ENCODE measurements at regions not wholly inside any gene's neighbourhood (a gene's known extent, or its start where the extent isn't known, plus 50 kb on each side); places are given as distances from the start of the nearest gene placed in this dataset.

- H3K9me3 ChIP-seq (ENCODE audit: control insufficient read depth in 3 of 3, low read length in 3 of 3), result no peaks in the 10 kb centered on the region
- H3K36me3 ChIP-seq (ENCODE audit: control insufficient read depth in 3 of 3, insufficient read depth in 3 of 3, low read length in 3 of 3), result no peaks in the 10 kb centered on the region
- H3K9ac ChIP-seq (ENCODE audit: low read depth in 1 of 3, low read length in 3 of 3), result no peak overlapping the region
- H3K27ac ChIP-seq (ENCODE audit: low read depth, low read length), result no peak overlapping the region
- H3K4me1 ChIP-seq (ENCODE audit: control insufficient read depth in 3 of 3, insufficient read depth in 3 of 3, low read length in 3 of 3), result no peaks in the 10 kb centered on the region
- H3K4me3 ChIP-seq (ENCODE audit: low read length in 3 of 3), result no peak overlapping the region
- H3K27me3 ChIP-seq (ENCODE audit: control insufficient read depth in 3 of 3, insufficient read depth in 3 of 3, low read length in 3 of 3), result no peaks in the 10 kb centered on the region
Measured at GRCh38 chr5:124402144-124402581, 344.3 kb downstream of the ZNF608 start.

- Histone ChIP-seq H3K27me3 (ENCODE audit: control insufficient read depth in 3 of 3, insufficient read depth in 3 of 3, low read length in 3 of 3) (no peaks in the 10 kb centered on the region), H3K9ac (ENCODE audit: low read depth in 1 of 3, low read length in 3 of 3) (no peak overlapping the region), H3K9me3 (ENCODE audit: control insufficient read depth in 3 of 3, low read length in 3 of 3) (no peaks in the 10 kb centered on the region), H3K4me1 (ENCODE audit: control insufficient read depth in 3 of 3, insufficient read depth in 3 of 3, low read length in 3 of 3) (no peaks in the 10 kb centered on the region), H3K36me3 (ENCODE audit: control insufficient read depth in 3 of 3, insufficient read depth in 3 of 3, low read length in 3 of 3) (no peaks in the 10 kb centered on the region), H3K4me3 (ENCODE audit: low read length in 3 of 3) (no peak overlapping the region), H3K27ac (ENCODE audit: low read depth, low read length) (no peak overlapping the region)
Measured at GRCh38 chr5:124401476-124402143, 344.8 kb downstream of the ZNF608 start.

- Histone ChIP-seq H3K27me3 (ENCODE audit: control insufficient read depth in 3 of 3, insufficient read depth in 3 of 3, low read length in 3 of 3) (no peaks in the 10 kb centered on the region), H3K36me3 (ENCODE audit: control insufficient read depth in 3 of 3, insufficient read depth in 3 of 3, low read length in 3 of 3) (no peaks in the 10 kb centered on the region), H3K4me3 (ENCODE audit: low read length in 3 of 3) (no peak overlapping the region), H3K9me3 (ENCODE audit: control insufficient read depth in 3 of 3, low read length in 3 of 3) (no peaks in the 10 kb centered on the region), H3K27ac (ENCODE audit: low read depth, low read length) (no peak overlapping the region), H3K9ac (ENCODE audit: low read depth in 1 of 3, low read length in 3 of 3) (no peak overlapping the region), H3K4me1 (ENCODE audit: control insufficient read depth in 3 of 3, insufficient read depth in 3 of 3, low read length in 3 of 3) (peaks cover 4 to 7% (median 6%) of the 10 kb centered on the region in 3 donors)
Measured at GRCh38 chr5:124399426-124399961, 346.9 kb downstream of the ZNF608 start.

- no peaks in the 10 kb centered on the region for H3K36me3 ChIP-seq (ENCODE audit: control insufficient read depth in 3 of 3, insufficient read depth in 3 of 3, low read length in 3 of 3)
- H3K4me1 ChIP-seq (ENCODE audit: control insufficient read depth in 3 of 3, insufficient read depth in 3 of 3, low read length in 3 of 3), result peaks cover 4 to 7% (median 6%) of the 10 kb centered on the region in 3 donors
- H3K27me3 ChIP-seq (ENCODE audit: control insufficient read depth in 3 of 3, insufficient read depth in 3 of 3, low read length in 3 of 3), result no peaks in the 10 kb centered on the region
- H3K9me3 ChIP-seq (ENCODE audit: control insufficient read depth in 3 of 3, low read length in 3 of 3), result no peaks in the 10 kb centered on the region
- H3K27ac ChIP-seq (ENCODE audit: low read depth, low read length), result no peak overlapping the region
- H3K4me3 ChIP-seq (ENCODE audit: low read length in 3 of 3), result no peak overlapping the region
- no peak overlapping the region for H3K9ac ChIP-seq (ENCODE audit: low read depth in 1 of 3, low read length in 3 of 3)
Measured at GRCh38 chr5:124398460-124398859, 348.0 kb downstream of the ZNF608 start.

- H3K9me3 ChIP-seq (ENCODE audit: control insufficient read depth in 3 of 3, low read length in 3 of 3), result no peaks in the 10 kb centered on the region
- no peak overlapping the region for H3K27ac ChIP-seq (ENCODE audit: low read depth, low read length)
- H3K27me3 ChIP-seq (ENCODE audit: control insufficient read depth in 3 of 3, insufficient read depth in 3 of 3, low read length in 3 of 3), result no peaks in the 10 kb centered on the region
- no peak overlapping the region for H3K4me3 ChIP-seq (ENCODE audit: low read length in 3 of 3)
- H3K9ac ChIP-seq (ENCODE audit: low read depth in 1 of 3, low read length in 3 of 3), result no peak overlapping the region
- H3K36me3 ChIP-seq (ENCODE audit: control insufficient read depth in 3 of 3, insufficient read depth in 3 of 3, low read length in 3 of 3), result no peaks in the 10 kb centered on the region
- H3K4me1 ChIP-seq (ENCODE audit: control insufficient read depth in 3 of 3, insufficient read depth in 3 of 3, low read length in 3 of 3), result peaks cover 4 to 7% (median 6%) of the 10 kb centered on the region in 3 donors
Measured at GRCh38 chr5:124397317-124397716, 349.1 kb downstream of the ZNF608 start.

GRCh38 chr5:124395926-124396325, 350.5 kb downstream of the ZNF608 start:
- H3K27me3 ChIP-seq (ENCODE audit: control insufficient read depth in 3 of 3, insufficient read depth in 3 of 3, low read length in 3 of 3), result no peaks in the 10 kb centered on the region

GRCh38 chr5:124395287-124395686, 351.2 kb downstream of the ZNF608 start:
- no peaks in the 10 kb centered on the region for H3K36me3 ChIP-seq (ENCODE audit: control insufficient read depth in 3 of 3, insufficient read depth in 3 of 3, low read length in 3 of 3)
- H3K4me1 ChIP-seq (ENCODE audit: control insufficient read depth in 3 of 3, insufficient read depth in 3 of 3, low read length in 3 of 3), result peaks cover 4 to 7% (median 6%) of the 10 kb centered on the region in 3 donors
- H3K27me3 ChIP-seq (ENCODE audit: control insufficient read depth in 3 of 3, insufficient read depth in 3 of 3, low read length in 3 of 3), result no peaks in the 10 kb centered on the region
- H3K9me3 ChIP-seq (ENCODE audit: control insufficient read depth in 3 of 3, low read length in 3 of 3), result peaks cover 0 to 4% (median 0%) of the 10 kb centered on the region in 3 donors
- H3K27ac ChIP-seq (ENCODE audit: low read depth, low read length), result no peak overlapping the region
- no peak overlapping the region for H3K9ac ChIP-seq (ENCODE audit: low read depth in 1 of 3, low read length in 3 of 3)
- H3K4me3 ChIP-seq (ENCODE audit: low read length in 3 of 3), result peak overlapping the region in 1 of 3 donors; percentile 24

More at GRCh38 chr5:124395926-124396325, 350.5 kb downstream of the ZNF608 start:
- Histone ChIP-seq H3K9ac (ENCODE audit: low read depth in 1 of 3, low read length in 3 of 3) (no peak overlapping the region), H3K9me3 (ENCODE audit: control insufficient read depth in 3 of 3, low read length in 3 of 3) (no peaks in the 10 kb centered on the region), H3K27ac (ENCODE audit: low read depth, low read length) (no peak overlapping the region), H3K4me1 (ENCODE audit: control insufficient read depth in 3 of 3, insufficient read depth in 3 of 3, low read length in 3 of 3) (peaks cover 4 to 7% (median 6%) of the 10 kb centered on the region in 3 donors), H3K4me3 (ENCODE audit: low read length in 3 of 3) (no peak overlapping the region), H3K36me3 (ENCODE audit: control insufficient read depth in 3 of 3, insufficient read depth in 3 of 3, low read length in 3 of 3) (no peaks in the 10 kb centered on the region)

GRCh38 chr5:124394700-124395245, 351.7 kb downstream of the ZNF608 start:
- peaks cover 0 to 9% (median 0%) of the 10 kb centered on the region in 3 donors for H3K9me3 ChIP-seq (ENCODE audit: control insufficient read depth in 3 of 3, low read length in 3 of 3)
- no peak overlapping the region for H3K27ac ChIP-seq (ENCODE audit: low read depth, low read length)
- no peaks in the 10 kb centered on the region for H3K36me3 ChIP-seq (ENCODE audit: control insufficient read depth in 3 of 3, insufficient read depth in 3 of 3, low read length in 3 of 3)
- no peak overlapping the region for H3K9ac ChIP-seq (ENCODE audit: low read depth in 1 of 3, low read length in 3 of 3)
- no peaks in the 10 kb centered on the region for H3K27me3 ChIP-seq (ENCODE audit: control insufficient read depth in 3 of 3, insufficient read depth in 3 of 3, low read length in 3 of 3)
- H3K4me3 ChIP-seq (ENCODE audit: low read length in 3 of 3), result no peak overlapping the region
- H3K4me1 ChIP-seq (ENCODE audit: control insufficient read depth in 3 of 3, insufficient read depth in 3 of 3, low read length in 3 of 3), result peaks cover 4 to 7% (median 6%) of the 10 kb centered on the region in 3 donors

GRCh38 chr5:124393584-124394379, 352.7 kb downstream of the ZNF608 start:
- Histone ChIP-seq H3K9me3 (ENCODE audit: control insufficient read depth in 3 of 3, low read length in 3 of 3) (peaks cover 0 to 11% (median 0%) of the 10 kb centered on the region in 3 donors), H3K9ac (ENCODE audit: low read depth in 1 of 3, low read length in 3 of 3) (no peak overlapping the region), H3K4me3 (ENCODE audit: low read length in 3 of 3) (no peak overlapping the region), H3K4me1 (ENCODE audit: control insufficient read depth in 3 of 3, insufficient read depth in 3 of 3, low read length in 3 of 3) (peaks cover 4 to 7% (median 6%) of the 10 kb centered on the region in 3 donors), H3K36me3 (ENCODE audit: control insufficient read depth in 3 of 3, insufficient read depth in 3 of 3, low read length in 3 of 3) (no peaks in the 10 kb centered on the region), H3K27me3 (ENCODE audit: control insufficient read depth in 3 of 3, insufficient read depth in 3 of 3, low read length in 3 of 3) (no peaks in the 10 kb centered on the region), H3K27ac (ENCODE audit: low read depth, low read length) (no peak overlapping the region)
